ENCODE measurements at regions not wholly inside any gene's neighbourhood (a gene's known extent, or its start where the extent isn't known, plus 50 kb on each side); places are given as distances from the start of the nearest gene placed in this dataset.
A peak's percentile ranks its signal among the peaks of the same experiment; 100 is the strongest.

DNA sequence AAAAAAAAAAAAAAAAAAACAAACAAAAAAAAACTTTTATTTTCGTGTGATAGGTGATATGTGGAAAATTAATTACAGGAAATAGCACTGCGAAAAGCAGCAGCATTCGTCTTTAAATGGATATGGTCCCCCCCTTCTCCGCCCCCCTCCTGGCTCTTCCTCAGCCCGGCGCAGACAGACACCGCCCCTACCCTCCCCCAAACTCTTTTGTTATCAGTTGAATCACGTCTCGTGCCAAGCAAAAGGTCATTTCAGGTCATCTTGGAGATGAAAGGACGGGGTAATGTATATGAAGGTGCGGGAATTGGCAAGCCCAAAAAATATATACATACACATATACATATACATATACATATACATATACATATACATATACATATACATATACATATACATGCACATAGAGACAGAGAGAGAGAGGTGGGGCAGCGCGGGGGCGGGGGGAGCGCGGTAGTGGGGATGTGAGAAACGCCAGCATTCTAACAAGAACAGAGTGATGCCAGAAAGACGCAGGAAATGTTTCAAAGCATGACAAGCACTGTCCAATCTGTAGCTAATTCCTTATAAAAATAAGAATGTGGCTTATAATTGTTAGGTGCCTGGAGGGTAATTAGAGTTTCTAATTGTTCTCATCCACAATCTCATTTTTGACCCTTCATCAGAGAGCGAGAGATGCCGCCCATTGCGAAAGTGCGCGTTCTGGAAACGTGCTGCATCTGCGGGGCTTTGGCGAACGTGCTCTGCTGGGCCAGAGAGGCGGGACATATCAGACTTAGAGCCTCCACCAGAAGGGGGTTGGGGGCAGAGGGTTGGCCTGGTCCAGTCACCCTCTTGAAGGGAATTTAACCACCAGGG, 214.5 kb upstream of the UBASH3B start:
- Histone ChIP-seq H3K27me3 (no peaks in the 10 kb centered on the region), H3K36me3 (no peaks in the 10 kb centered on the region), H3K9me3 (no peaks in the 10 kb centered on the region), H3K4me1 (peaks cover 14% of the 10 kb centered on the region), H3K4me3 (peak overlapping the region; percentile 38 to 40), H3K27ac (peak overlapping the region; percentile 64)
- intact Hi-C loops (cut with DNase I), result no loop called here
- no peak for TF ChIP-seq POLR2A (IDR thresholded peaks at IDR 0.05)
- TF ChIP-seq POLR2AphosphoS5 (IDR thresholded peaks at IDR 0.05; ENCODE audit: insufficient read depth in 1 of 2, low read depth in 1 of 2), result peak in 1 of 2 donors; percentile 27
- no peak for DNase-seq (ENCODE audit: extremely low spot score in 2 of 2)

DNA sequence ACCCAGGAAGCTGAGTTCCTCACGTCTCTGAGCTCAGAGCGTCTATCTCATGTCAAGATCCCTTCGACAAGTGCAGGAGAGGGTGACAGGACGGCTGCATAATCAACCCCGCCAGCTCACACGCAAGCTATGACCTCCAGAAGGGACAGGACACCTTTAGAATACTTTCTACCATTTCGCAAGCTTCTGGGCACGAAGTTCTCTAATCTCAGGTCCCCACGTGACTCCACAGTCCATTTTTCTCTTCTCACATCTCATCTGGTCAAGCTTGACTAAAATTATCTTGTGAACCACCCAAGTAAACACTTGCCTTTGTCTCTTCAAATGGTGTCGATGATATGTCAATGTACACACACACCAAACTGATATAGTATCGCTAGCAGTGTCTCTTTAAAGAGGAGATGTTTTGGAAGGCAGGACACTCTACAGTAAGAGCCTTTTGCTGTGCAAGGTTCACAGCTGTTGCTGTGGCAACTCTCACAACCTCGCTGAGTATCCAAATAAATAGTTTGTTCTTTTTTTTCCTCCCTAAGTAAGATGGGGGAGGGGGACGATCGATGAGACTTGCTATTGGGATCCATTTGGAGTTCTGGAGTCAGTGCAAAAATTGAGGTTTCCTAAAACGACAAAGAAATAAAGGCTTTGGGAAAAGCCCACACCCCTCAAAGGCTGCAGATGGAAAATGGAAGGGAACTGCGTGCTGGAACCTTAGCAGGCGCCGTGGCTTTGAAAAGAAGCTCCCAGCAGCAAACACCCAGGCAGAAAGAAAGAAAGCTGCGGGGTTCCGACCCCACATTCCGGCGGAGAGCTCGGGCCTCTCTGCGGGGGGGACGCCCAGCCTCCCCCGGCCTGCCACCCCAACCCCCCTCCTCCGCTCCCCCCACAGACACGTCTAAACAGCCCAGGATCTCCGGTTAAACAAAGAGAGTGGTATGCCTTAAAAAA, 215.4 kb upstream of the UBASH3B start:
- no peaks in the 10 kb centered on the region for H3K27me3 ChIP-seq
- intact Hi-C loops (cut with DNase I), result no loop called here
- H3K4me1 ChIP-seq, result peaks cover 14% of the 10 kb centered on the region
- peak overlapping the region; percentile 38 to 40 for H3K4me3 ChIP-seq
- H3K36me3 ChIP-seq, result no peaks in the 10 kb centered on the region
- TF ChIP-seq POLR2AphosphoS5 (IDR thresholded peaks at IDR 0.05; ENCODE audit: insufficient read depth in 1 of 2, low read depth in 1 of 2) (no peak), POLR2A (IDR thresholded peaks at IDR 0.05) (no peak)
- TF ChIP-seq, protein P1, sequence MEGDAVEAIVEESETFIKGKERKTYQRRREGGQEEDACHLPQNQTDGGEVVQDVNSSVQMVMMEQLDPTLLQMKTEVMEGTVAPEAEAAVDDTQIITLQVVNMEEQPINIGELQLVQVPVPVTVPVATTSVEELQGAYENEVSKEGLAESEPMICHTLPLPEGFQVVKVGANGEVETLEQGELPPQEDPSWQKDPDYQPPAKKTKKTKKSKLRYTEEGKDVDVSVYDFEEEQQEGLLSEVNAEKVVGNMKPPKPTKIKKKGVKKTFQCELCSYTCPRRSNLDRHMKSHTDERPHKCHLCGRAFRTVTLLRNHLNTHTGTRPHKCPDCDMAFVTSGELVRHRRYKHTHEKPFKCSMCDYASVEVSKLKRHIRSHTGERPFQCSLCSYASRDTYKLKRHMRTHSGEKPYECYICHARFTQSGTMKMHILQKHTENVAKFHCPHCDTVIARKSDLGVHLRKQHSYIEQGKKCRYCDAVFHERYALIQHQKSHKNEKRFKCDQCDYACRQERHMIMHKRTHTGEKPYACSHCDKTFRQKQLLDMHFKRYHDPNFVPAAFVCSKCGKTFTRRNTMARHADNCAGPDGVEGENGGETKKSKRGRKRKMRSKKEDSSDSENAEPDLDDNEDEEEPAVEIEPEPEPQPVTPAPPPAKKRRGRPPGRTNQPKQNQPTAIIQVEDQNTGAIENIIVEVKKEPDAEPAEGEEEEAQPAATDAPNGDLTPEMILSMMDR (IDR thresholded peaks at IDR 0.05), result no peak
- H3K27ac ChIP-seq, result peak overlapping the region; percentile 64
- no peaks in the 10 kb centered on the region for H3K9me3 ChIP-seq
- no peak for DNase-seq (ENCODE audit: extremely low spot score in 2 of 2)

DNA sequence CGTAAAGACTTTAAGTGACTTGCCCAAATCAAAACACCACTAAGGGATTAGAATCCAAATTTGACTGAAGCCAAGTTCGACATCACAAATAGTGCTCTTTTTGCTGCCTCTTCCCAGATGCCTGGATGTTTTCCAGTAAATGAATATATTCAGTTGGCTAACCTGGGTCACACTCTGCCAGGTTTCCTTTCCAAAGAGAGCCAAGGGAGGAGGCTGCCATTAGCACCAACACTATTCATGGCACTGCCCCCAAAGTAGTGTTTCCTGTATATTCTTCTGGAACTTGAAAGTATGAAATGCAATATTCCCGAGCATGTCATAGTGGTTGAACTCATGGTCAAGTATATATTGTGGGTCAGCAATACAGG, 219.3 kb upstream of the UBASH3B start:
- Histone ChIP-seq H3K27me3 (no peaks in the 10 kb centered on the region), H3K36me3 (no peaks in the 10 kb centered on the region), H3K27ac (no peak overlapping the region), H3K9me3 (no peaks in the 10 kb centered on the region), H3K4me1 (peaks cover 14% of the 10 kb centered on the region), H3K4me3 (no peak overlapping the region)
- intact Hi-C loops (cut with DNase I), result no loop called here
- DNase-seq (ENCODE audit: extremely low spot score in 2 of 2), result no peak
- TF ChIP-seq POLR2A (IDR thresholded peaks at IDR 0.05) (no peak), POLR2AphosphoS5 (IDR thresholded peaks at IDR 0.05; ENCODE audit: insufficient read depth in 1 of 2, low read depth in 1 of 2) (no peak)
- TF ChIP-seq, protein P1 (IDR thresholded peaks at IDR 0.05), result no peak

DNA sequence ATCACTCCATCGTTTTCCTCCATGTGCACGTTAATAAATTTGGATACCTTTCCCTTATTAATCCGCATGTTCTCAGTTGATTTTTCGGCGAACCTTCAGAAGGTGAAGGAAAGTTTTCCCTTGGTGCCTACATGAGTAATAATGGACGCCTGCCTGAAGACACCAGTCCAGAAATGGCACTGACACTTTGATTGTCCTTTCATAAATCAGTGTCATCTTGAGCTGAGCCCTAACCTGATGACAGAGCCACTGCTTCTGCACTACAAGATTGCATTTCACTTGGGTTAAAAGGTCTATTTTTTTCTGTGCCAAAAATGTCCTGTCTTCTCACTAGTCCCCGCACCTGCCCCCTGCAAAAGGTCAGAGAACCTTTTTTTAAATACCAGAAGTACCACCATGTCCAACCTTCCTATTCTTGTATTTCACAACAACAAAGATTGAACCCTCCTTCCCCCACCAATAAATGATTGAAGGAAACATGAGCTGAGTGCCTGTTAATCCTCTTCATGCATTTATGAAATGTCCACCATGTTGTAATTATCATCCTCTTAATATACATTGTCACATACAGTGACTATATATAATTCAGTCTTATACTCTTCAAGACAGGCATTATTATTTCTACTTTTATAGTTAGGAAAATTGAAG, 219.9 kb upstream of the UBASH3B start:
- TF ChIP-seq, protein P1 (IDR thresholded peaks at IDR 0.05), result no peak
- TF ChIP-seq POLR2AphosphoS5 (IDR thresholded peaks at IDR 0.05; ENCODE audit: insufficient read depth in 1 of 2, low read depth in 1 of 2) (no peak), POLR2A (IDR thresholded peaks at IDR 0.05) (no peak)
- intact Hi-C loops (cut with DNase I), result no loop called here
- Histone ChIP-seq H3K27me3 (no peaks in the 10 kb centered on the region), H3K27ac (no peak overlapping the region), H3K36me3 (no peaks in the 10 kb centered on the region), H3K9me3 (no peaks in the 10 kb centered on the region), H3K4me3 (no peak overlapping the region), H3K4me1 (peaks cover 10% of the 10 kb centered on the region)
- DNase-seq (ENCODE audit: extremely low spot score in 2 of 2), result no peak

DNA sequence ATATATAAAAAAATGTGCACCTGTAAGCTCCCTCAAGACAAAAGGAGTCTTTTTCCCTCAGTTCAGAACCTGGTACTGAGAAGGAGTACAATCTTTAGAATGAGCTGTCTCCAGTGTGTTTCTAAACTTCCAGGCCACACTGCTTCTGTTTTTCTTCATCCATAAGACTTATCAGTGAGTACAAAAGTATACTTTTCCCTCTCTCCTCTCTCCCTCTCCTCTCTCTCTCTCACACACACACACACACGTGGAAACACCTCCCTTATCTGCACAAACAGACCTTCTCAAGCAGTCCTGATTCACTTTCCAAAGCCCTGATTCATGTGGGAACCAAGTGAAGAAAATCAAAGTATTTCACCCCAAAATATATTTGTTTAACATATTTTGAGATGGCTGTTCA, 220.7 kb upstream of the UBASH3B start:
- no peak overlapping the region for H3K27ac ChIP-seq
- intact Hi-C loops (cut with DNase I), result no loop called here
- H3K36me3 ChIP-seq, result no peaks in the 10 kb centered on the region
- no peak for TF ChIP-seq POLR2A (IDR thresholded peaks at IDR 0.05)
- TF ChIP-seq POLR2AphosphoS5 (IDR thresholded peaks at IDR 0.05; ENCODE audit: insufficient read depth in 1 of 2, low read depth in 1 of 2), result no peak
- TF ChIP-seq, protein P1 (IDR thresholded peaks at IDR 0.05), result no peak
- no peak for DNase-seq (ENCODE audit: extremely low spot score in 2 of 2)
- H3K4me1 ChIP-seq, result peaks cover 1% of the 10 kb centered on the region
- no peaks in the 10 kb centered on the region for H3K9me3 ChIP-seq
- no peak overlapping the region for H3K4me3 ChIP-seq
- no peaks in the 10 kb centered on the region for H3K27me3 ChIP-seq

All from vagina (tissue), 2 donors.